HepG2 (cell line): ENCODE measurements at regions not wholly inside any gene's neighbourhood (a gene's known extent, or its start where the extent isn't known, plus 50 kb on each side); places are given as distances from the start of the nearest gene placed in this dataset.

ENCODE experiments used
- ATAC-seq: fragments of 200-7000 bp; cut with Tn5 transposase; 3 replicates; pipeline ENCODE4 v1.9.1; 2020; ENCODE audit warnings: mild to moderate bottlenecking, moderate library complexity
- BruUV-seq: library from RNA; stranded (reverse); fragments of 400-500 nt; replicated peaks from 2 replicates; lab custom pipeline; 2021; lab: Mats Ljungman, UMichigan
- CTCF ChIA-PET: fragments of 300-600 bp; formaldehyde crosslinking; extraction: SDS; loops from one replicate; lab custom pipeline; 2021; ENCODE audit warnings: low total read pairs, inconsistent platforms, low intra/inter-chr PET ratio; lab: Yijun Ruan, JAX
- POLR2A ChIA-PET: fragments of 350-600 bp; sonication (Branson Sonifier 250); formaldehyde crosslinking; loops from one replicate; lab custom pipeline; 2020; ENCODE audit warnings: antibody characterized with exemption, inconsistent platforms; lab: Yijun Ruan, JAX
- DNase-seq: peaks from one replicate; pipeline ENCODE4 v3.0.0-alpha.2; 2015; ENCODE audit warnings: low spot score
- FAIRE-seq: peaks from 3 replicates; lab custom pipeline; 2011; peaks lifted over from hg19 to GRCh38; lab: Jason Lieb, UNC
- H2AFZ ChIP-seq: one replicate; pipeline ENCODE4 v1.6.1; 2011; ENCODE audit warnings: low read length, inconsistent platforms
- H3K27ac ChIP-seq: fragments of 300-600 bp; 3 replicates; pipeline ENCODE4 v1.8.0; 2011; ENCODE audit warnings: mixed run types, mild to moderate bottlenecking, mixed read lengths, low read length, inconsistent platforms; ENCODE audit not compliant: insufficient read depth; ENCODE audit errors: extremely low read length
- H3K27me3 ChIP-seq, 2 experiments: fragments of 200-600 bp in 1 of 2; 2 replicates in 1 of 2; 3 replicates in 1 of 2; pipeline versions ENCODE4 v1.6.0 to v1.8.0; 2011; ENCODE audit warnings: low read length in 2 of 2, mild to moderate bottlenecking in 2 of 2, moderate library complexity in 2 of 2, inconsistent platforms in 1 of 2; ENCODE audit not compliant: insufficient read depth in 2 of 2, control insufficient read depth in 1 of 2
- H3K36me3 ChIP-seq, 2 experiments: fragments of 200-600 bp in 1 of 2; replicated peaks in 1 of 2; 2 replicates in 1 of 2; 3 replicates in 1 of 2; pipeline versions ENCODE4 v1.5.1 to v1.8.0; 2011; ENCODE audit warnings: low read length in 2 of 2, inconsistent platforms in 1 of 2; ENCODE audit not compliant: insufficient read depth in 2 of 2, control insufficient read depth in 1 of 2
- H3K4me1 ChIP-seq: 2 replicates; pipeline ENCODE4 v1.5.1; 2012; ENCODE audit warnings: low read length, inconsistent platforms; ENCODE audit not compliant: insufficient read depth
- H3K4me2 ChIP-seq: 2 replicates; pipeline ENCODE4 v1.6.0; 2011; ENCODE audit warnings: low read depth, low read length, inconsistent platforms
- H3K4me3 ChIP-seq, 3 experiments: fragments of 200-600 bp in 1 of 3; sonication (generic), shearing (Covaris generic) in 1 of 3; replicated peaks in 1 of 3; 2 replicates each; pipeline ENCODE4 v1.5.1; 2011 to 2016; ENCODE audit warnings: low read length in 3 of 3, inconsistent platforms in 2 of 3, low read depth in 2 of 3, mild to moderate bottlenecking in 2 of 3, control low read depth in 1 of 3, mixed read lengths in 1 of 3; ENCODE audit not compliant: insufficient read depth in 1 of 3
- H3K79me2 ChIP-seq: one replicate; pipeline ENCODE4 v1.6.1; 2011; ENCODE audit warnings: low read length, inconsistent platforms; ENCODE audit not compliant: insufficient read depth
- H3K9ac ChIP-seq: 2 replicates; pipeline ENCODE4 v1.6.0; 2011; ENCODE audit warnings: mild to moderate bottlenecking, low read depth, low read length, inconsistent platforms; ENCODE audit not compliant: insufficient read depth
- H3K9me3 ChIP-seq: 2 replicates; pipeline ENCODE4 v1.5.1; 2012; ENCODE audit warnings: mild to moderate bottlenecking, low read length
- H4K20me1 ChIP-seq: 2 replicates; pipeline ENCODE4 v1.6.0; 2011; ENCODE audit warnings: inconsistent platforms, mild to moderate bottlenecking, low read length, moderate library complexity; ENCODE audit not compliant: insufficient read depth
- ARID4A ChIP-seq: sonication (generic); formaldehyde crosslinking; IDR thresholded peaks from 2 replicates; pipeline ENCODE4 v1.5.0; 2020; ENCODE audit warnings: mild to moderate bottlenecking, missing genetic modification reagents, borderline replicate concordance
- JDP2 ChIP-seq: sonication (generic); formaldehyde crosslinking; IDR thresholded peaks from 2 replicates; pipeline ENCODE4 v1.8.1; 2022; ENCODE audit warnings: missing genetic modification reagents, borderline replicate concordance
- LCORL ChIP-seq, 2 experiments: fragments of 450-650 bp in 1 of 2; sonication (generic) in 1 of 2; formaldehyde crosslinking in 1 of 2; IDR thresholded peaks; 2 replicates each; pipeline versions ENCODE4 v1.5.0 to v1.6.1; 2017 to 2020; ENCODE audit warnings: antibody characterized with exemption in 1 of 2, missing genetic modification reagents in 1 of 2
- NR1H2 ChIP-seq: sonication (generic); formaldehyde crosslinking; IDR thresholded peaks from 2 replicates; pipeline ENCODE4 v1.8.1; 2022; ENCODE audit warnings: low read depth, missing genetic modification reagents, borderline replicate concordance
- PHF5A ChIP-seq: IDR thresholded peaks from one replicate; pipeline ENCODE4 v1.6.1; 2018; ENCODE audit warnings: low read depth, missing genetic modification reagents; ENCODE audit not compliant: unreplicated experiment
- ZNF557 ChIP-seq: sonication (generic); formaldehyde crosslinking; IDR thresholded peaks from 2 replicates; pipeline ENCODE4 v1.4.0; 2020; ENCODE audit warnings: missing genetic modification reagents
- whole genome bisulfite sequencing: methylation state at CpG from one replicate; pipeline ENCODE4 v1.1.6; 2017; ENCODE audit warnings: low lambda C conversion rate; 5-methylcytosine and 5-hydroxymethylcytosine counted together
- in situ Hi-C: cut with HindIII; loops from 2 replicates; pipeline ENCODE4 v1.10.0; 2017; ENCODE audit warnings: low pct_unique_long_range_greater_than_20kb; ENCODE audit not compliant: extremely low pct_ligation_motif_present
- intact Hi-C: fragments of 100-400 bp; cut with micrococcal nuclease; formaldehyde crosslinking; loops from one replicate; pipeline ENCODE4 v1.10.0; 2022; ENCODE audit not compliant: unreplicated experiment
- TF ChIP-seq, protein P1 (sequence below): sonication (generic); formaldehyde crosslinking; IDR thresholded peaks from 2 replicates; pipeline ENCODE4 v1.4.0; 2020; ENCODE audit warnings: mild to moderate bottlenecking, missing genetic modification reagents

DNA sequence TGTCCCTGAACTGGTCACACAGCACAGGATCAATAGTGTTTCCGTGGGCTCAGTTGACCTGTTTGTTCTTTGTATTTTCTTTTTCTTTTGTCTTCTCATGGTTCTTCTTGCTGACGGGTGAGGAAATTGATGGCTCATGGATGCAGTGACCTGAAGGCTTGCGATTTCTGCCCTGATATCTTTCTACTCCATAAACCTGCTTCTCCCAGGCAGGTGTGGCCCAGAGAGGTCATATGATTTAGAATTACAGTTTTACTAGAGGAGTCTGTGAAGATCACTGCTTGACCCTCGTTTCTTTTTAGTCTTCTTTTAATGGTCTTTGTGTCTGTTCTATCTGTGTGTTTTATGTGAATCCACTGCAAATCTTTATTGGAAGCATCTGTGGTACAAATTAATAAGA is 195.1 kb upstream of the KLF6 start:
- BruUV-seq: no TSS peak
- intact Hi-C loops: no loop called here

More for the DNA sequence above, 195.1 kb upstream of the KLF6 start:
- in situ Hi-C loops: no loop called here
- ChIA-PET CTCF (no interaction called here), POLR2A (no interaction called here)
- H3K36me3 ChIP-seq: no peaks in the 10 kb centered on the region
- peaks cover 5 to 34% of the 10 kb centered on the region in 2 experiments for H3K27me3 ChIP-seq
- no peaks in the 10 kb centered on the region for H4K20me1 ChIP-seq
- no peak overlapping the region for H3K9ac ChIP-seq
- no peaks in the 10 kb centered on the region for H3K4me1 ChIP-seq
- H3K4me3 ChIP-seq: no peak overlapping the region
- under 1% methylated on average over 4 of the region's 4 CpGs for WGBS
- H3K27ac ChIP-seq: no peak overlapping the region
- DNase-seq (no peak), FAIRE-seq (no peak), ATAC-seq (no peak)
- no peak overlapping the region for H3K4me2 ChIP-seq
- H3K79me2 ChIP-seq: no peaks in the 10 kb centered on the region
- H2AFZ ChIP-seq: no peak overlapping the region
- TF ChIP-seq LCORL (IDR thresholded peaks at IDR 0.05) (no peak), LCORL (CRISPR knock-in tag; IDR thresholded peaks at IDR 0.05) (no peak), ARID4A (CRISPR knock-in tag) (no peak), ZNF557 (CRISPR knock-in tag) (no peak), NR1H2 (no peak), PHF5A (CRISPR knock-in tag) (no peak), JDP2 (CRISPR knock-in tag) (no peak)
- TF ChIP-seq, protein P1, sequence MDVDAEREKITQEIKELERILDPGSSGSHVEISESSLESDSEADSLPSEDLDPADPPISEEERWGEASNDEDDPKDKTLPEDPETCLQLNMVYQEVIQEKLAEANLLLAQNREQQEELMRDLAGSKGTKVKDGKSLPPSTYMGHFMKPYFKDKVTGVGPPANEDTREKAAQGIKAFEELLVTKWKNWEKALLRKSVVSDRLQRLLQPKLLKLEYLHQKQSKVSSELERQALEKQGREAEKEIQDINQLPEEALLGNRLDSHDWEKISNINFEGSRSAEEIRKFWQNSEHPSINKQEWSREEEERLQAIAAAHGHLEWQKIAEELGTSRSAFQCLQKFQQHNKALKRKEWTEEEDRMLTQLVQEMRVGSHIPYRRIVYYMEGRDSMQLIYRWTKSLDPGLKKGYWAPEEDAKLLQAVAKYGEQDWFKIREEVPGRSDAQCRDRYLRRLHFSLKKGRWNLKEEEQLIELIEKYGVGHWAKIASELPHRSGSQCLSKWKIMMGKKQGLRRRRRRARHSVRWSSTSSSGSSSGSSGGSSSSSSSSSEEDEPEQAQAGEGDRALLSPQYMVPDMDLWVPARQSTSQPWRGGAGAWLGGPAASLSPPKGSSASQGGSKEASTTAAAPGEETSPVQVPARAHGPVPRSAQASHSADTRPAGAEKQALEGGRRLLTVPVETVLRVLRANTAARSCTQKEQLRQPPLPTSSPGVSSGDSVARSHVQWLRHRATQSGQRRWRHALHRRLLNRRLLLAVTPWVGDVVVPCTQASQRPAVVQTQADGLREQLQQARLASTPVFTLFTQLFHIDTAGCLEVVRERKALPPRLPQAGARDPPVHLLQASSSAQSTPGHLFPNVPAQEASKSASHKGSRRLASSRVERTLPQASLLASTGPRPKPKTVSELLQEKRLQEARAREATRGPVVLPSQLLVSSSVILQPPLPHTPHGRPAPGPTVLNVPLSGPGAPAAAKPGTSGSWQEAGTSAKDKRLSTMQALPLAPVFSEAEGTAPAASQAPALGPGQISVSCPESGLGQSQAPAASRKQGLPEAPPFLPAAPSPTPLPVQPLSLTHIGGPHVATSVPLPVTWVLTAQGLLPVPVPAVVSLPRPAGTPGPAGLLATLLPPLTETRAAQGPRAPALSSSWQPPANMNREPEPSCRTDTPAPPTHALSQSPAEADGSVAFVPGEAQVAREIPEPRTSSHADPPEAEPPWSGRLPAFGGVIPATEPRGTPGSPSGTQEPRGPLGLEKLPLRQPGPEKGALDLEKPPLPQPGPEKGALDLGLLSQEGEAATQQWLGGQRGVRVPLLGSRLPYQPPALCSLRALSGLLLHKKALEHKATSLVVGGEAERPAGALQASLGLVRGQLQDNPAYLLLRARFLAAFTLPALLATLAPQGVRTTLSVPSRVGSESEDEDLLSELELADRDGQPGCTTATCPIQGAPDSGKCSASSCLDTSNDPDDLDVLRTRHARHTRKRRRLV (CRISPR knock-in tag): no peak
- no peaks in the 10 kb centered on the region for H3K9me3 ChIP-seq
